SK-N-SH (cell line): ENCODE measurements at regions not wholly inside any gene's neighbourhood (a gene's known extent, or its start where the extent isn't known, plus 50 kb on each side); places are given as distances from the start of the nearest gene placed in this dataset.
"Not testable (repeated sequence)": the region's sequence is repeated elsewhere in the genome, so short reads cannot be mapped to it uniquely, and the experiment has no call there.

Experiments
- CTCF ChIA-PET: fragments of 300-600, 350-600 bp; formaldehyde crosslinking; extraction: SDS; loops from one replicate; lab custom pipeline; 2021; lab: Yijun Ruan, JAX
- POLR2A ChIA-PET: fragments of 350-600 bp; sonication (Branson Sonifier 250); formaldehyde crosslinking; extraction: SDS; loops from one replicate; lab custom pipeline; 2020; ENCODE audit warnings: antibody characterized with exemption, inconsistent platforms; lab: Yijun Ruan, JAX
- DNase-seq: peaks from one replicate; pipeline ENCODE4 v3.0.0; 2012
- H2AFZ ChIP-seq: fragments of 200-600 bp; sonication (generic); 2 replicates; pipeline ENCODE4 v1.8.1; 2016; ENCODE audit warnings: antibody characterized with exemption, mild to moderate bottlenecking, low read depth
- H3F3A ChIP-seq: fragments of 200-600 bp; sonication (generic); replicated peaks from 2 replicates; pipeline ENCODE3; 2016; ENCODE audit warnings: antibody characterized with exemption, mild to moderate bottlenecking; ENCODE audit not compliant: insufficient read depth
- H3K27ac ChIP-seq, 2 experiments: fragments of 200-500 bp in 1 of 2; fragments of 200-600 bp in 1 of 2; sonication (Bioruptor generic) in 1 of 2; sonication (generic), shearing (Covaris generic) in 1 of 2; 2 replicates each; pipeline versions ENCODE4 v1.5.1 to v1.6.1; 2014 to 2016; ENCODE audit warnings: low read depth in 2 of 2, inconsistent platforms in 1 of 2, low read length in 1 of 2, mild to moderate bottlenecking in 1 of 2, mixed read lengths in 1 of 2
- H3K27me3 ChIP-seq: fragments of 200-600 bp; sonication (generic), shearing (Covaris generic); 2 replicates; pipeline ENCODE4 v1.6.1; 2016; ENCODE audit warnings: mixed run types; ENCODE audit not compliant: insufficient read depth
- H3K36me3 ChIP-seq, 2 experiments: fragments of 200-500 bp in 1 of 2; fragments of 200-600 bp in 1 of 2; sonication (Bioruptor generic) in 1 of 2; sonication (generic) in 1 of 2; replicated peaks in 1 of 2; 2 replicates each; pipeline versions ENCODE3 to v1.5.1; 2014 to 2016; ENCODE audit warnings: low read length in 1 of 2, mild to moderate bottlenecking in 1 of 2; ENCODE audit not compliant: insufficient read depth in 2 of 2, control insufficient read depth in 1 of 2
- H3K4me1 ChIP-seq, 2 experiments: fragments of 200-500 bp in 1 of 2; fragments of 200-600 bp in 1 of 2; sonication (Bioruptor generic) in 1 of 2; sonication (generic), shearing (Covaris generic) in 1 of 2; 2 replicates each; pipeline versions ENCODE4 v1.5.1 to v1.6.1; 2014 to 2016; ENCODE audit warnings: low read depth in 1 of 2, low read length in 1 of 2, mixed run types in 1 of 2; ENCODE audit not compliant: insufficient read depth in 2 of 2, control insufficient read depth in 1 of 2
- H3K4me2 ChIP-seq: fragments of 200-600 bp; sonication (generic), shearing (Covaris generic); 2 replicates; pipeline ENCODE4 v1.6.1; 2017; ENCODE audit warnings: mixed run types
- H3K4me3 ChIP-seq, 2 experiments: fragments of 200-500 bp in 1 of 2; fragments of 200-600 bp in 1 of 2; sonication (Bioruptor generic) in 1 of 2; sonication (generic), shearing (Covaris generic) in 1 of 2; 2 replicates each; pipeline versions ENCODE4 v1.5.1 to v1.8.1; 2014 to 2016; ENCODE audit warnings: low read depth in 2 of 2, inconsistent platforms in 1 of 2, low read length in 1 of 2, mild to moderate bottlenecking in 1 of 2, mixed read lengths in 1 of 2, moderate library complexity in 1 of 2
- H3K79me2 ChIP-seq: fragments of 200-600 bp; sonication (generic); 2 replicates; pipeline ENCODE4 v1.8.1; 2017; ENCODE audit warnings: mild to moderate bottlenecking; ENCODE audit not compliant: insufficient read depth
- H3K9ac ChIP-seq: fragments of 200-600 bp; sonication (generic); 2 replicates; pipeline ENCODE4 v1.6.1; 2017; ENCODE audit warnings: mixed run types
- H3K9me2 ChIP-seq: fragments of 200-600 bp; sonication (generic); 2 replicates; pipeline ENCODE4 v1.6.1; 2017; ENCODE audit warnings: mixed run types
- H3K9me3 ChIP-seq: fragments of 200-600 bp; sonication (generic); 2 replicates; pipeline ENCODE4 v1.6.1; 2017; ENCODE audit warnings: mixed run types, mild to moderate bottlenecking, moderate library complexity
- H4K20me1 ChIP-seq: fragments of 200-600 bp; sonication (generic); 2 replicates; pipeline ENCODE4 v1.6.1; 2017; ENCODE audit warnings: mild to moderate bottlenecking, mixed run types; ENCODE audit not compliant: insufficient read depth
- CHD2 ChIP-seq: fragments of 150-350 bp; IDR thresholded peaks from 2 replicates; pipeline ENCODE4 v1.6.1; 2018; ENCODE audit warnings: low read length; ENCODE audit not compliant: partially characterized antibody
- EP300 ChIP-seq, 2 experiments: IDR thresholded peaks; 2 replicates each; pipeline versions ENCODE4 v1.4.0 to v1.6.1; 2012; ENCODE audit warnings: borderline replicate concordance in 1 of 2, low read depth in 1 of 2, low read length in 1 of 2
- FOXJ3 ChIP-seq: sonication (generic); formaldehyde crosslinking; IDR thresholded peaks from 2 replicates; pipeline ENCODE4 v1.5.1; 2020; ENCODE audit warnings: mild to moderate bottlenecking, missing genetic modification reagents
- JUND ChIP-seq: IDR thresholded peaks from 2 replicates; pipeline ENCODE4 v1.4.0; 2012
- MXI1 ChIP-seq: IDR thresholded peaks from 2 replicates; pipeline ENCODE4 v1.6.1; 2012; ENCODE audit warnings: mild to moderate bottlenecking, low read depth, low read length, improper control_type of control experiment
- NRF1 ChIP-seq: IDR thresholded peaks from 2 replicates; pipeline ENCODE4 v1.6.1; 2012; ENCODE audit warnings: low read depth, mild to moderate bottlenecking, low read length
- POLR2AphosphoS5 ChIP-seq: IDR thresholded peaks from 2 replicates; pipeline ENCODE4 v1.6.1; 2012; ENCODE audit warnings: low read depth, low read length
- RAD21 ChIP-seq: IDR thresholded peaks from 2 replicates; pipeline ENCODE4 v1.6.1; 2012; ENCODE audit warnings: mild to moderate bottlenecking, low read length
- RCOR1 ChIP-seq: fragments of 150-350 bp; IDR thresholded peaks from 2 replicates; pipeline ENCODE4 v1.6.1; 2017; ENCODE audit warnings: antibody characterized with exemption, low read length
- RFX5 ChIP-seq: IDR thresholded peaks from 2 replicates; pipeline ENCODE4 v1.6.1; 2012; ENCODE audit warnings: mild to moderate bottlenecking, improper control_type of control experiment, low read length
- SIN3A ChIP-seq: IDR thresholded peaks from 2 replicates; pipeline ENCODE4 v1.6.1; 2012; ENCODE audit warnings: low read depth, mild to moderate bottlenecking, low read length, moderate library complexity, borderline replicate concordance
- TAF1 ChIP-seq: IDR thresholded peaks from 2 replicates; pipeline ENCODE4 v1.6.1; 2012; ENCODE audit warnings: low read depth, mild to moderate bottlenecking, low read length, moderate library complexity, borderline replicate concordance
- YY1 ChIP-seq: IDR thresholded peaks from 2 replicates; pipeline ENCODE4 v1.4.0; 2012; ENCODE audit warnings: low read depth, mild to moderate bottlenecking
- WGBS: methylation state at CpG from one replicate; pipeline ENCODE4 v1.1.6; 2017; ENCODE audit warnings: low lambda C conversion rate; 5-methylcytosine and 5-hydroxymethylcytosine counted together
- TF ChIP-seq, protein P1 (sequence below): fragments of 150-350 bp; IDR thresholded peaks from 2 replicates; pipeline ENCODE4 v1.6.1; 2017; ENCODE audit warnings: antibody characterized with exemption, low read length, low read depth, borderline replicate concordance
- TF ChIP-seq, protein P2 (sequence below): IDR thresholded peaks from 2 replicates; pipeline ENCODE4 v1.6.1; 2012; ENCODE audit warnings: mild to moderate bottlenecking, low read depth, low read length, moderate library complexity

DNA sequence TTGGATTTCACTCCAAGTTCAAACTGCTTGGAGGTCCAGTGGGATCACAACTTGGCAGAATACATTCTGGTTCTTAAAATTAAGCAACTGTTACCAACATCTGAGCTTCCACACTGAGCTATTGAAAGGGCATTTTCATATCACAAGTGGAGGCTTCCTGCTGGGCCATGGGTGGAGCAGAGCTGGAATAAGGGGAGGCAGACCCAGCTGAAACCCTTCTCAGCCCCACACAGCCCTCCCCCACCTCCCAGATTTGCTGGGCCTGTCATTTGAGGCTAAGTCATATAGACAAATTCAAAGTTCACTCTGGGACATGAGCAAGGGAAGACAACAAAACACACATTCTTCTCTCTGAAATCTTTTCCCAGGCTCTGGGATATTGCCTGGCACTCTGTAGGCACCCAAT lies 79.9 kb downstream of the ACTL7B start:
- H3K9ac ChIP-seq, result no peak overlapping the region
- CTCF ChIA-PET, result interaction anchor here (1.8 kb wide), 1 partner anchor 14 kb away, joined by 10 read pairs; no protein-coding TSS in a partner anchor
- no peaks in the 10 kb centered on the region for H3F3A ChIP-seq
- no peak overlapping the region for H3K4me2 ChIP-seq
- no peak overlapping the region for H2AFZ ChIP-seq
- peaks cover 51% of the 10 kb centered on the region for H3K27me3 ChIP-seq
- no peaks in the 10 kb centered on the region for H3K36me3 ChIP-seq
- H3K4me3 ChIP-seq, result no peak overlapping the region
- H3K9me3 ChIP-seq, result no peaks in the 10 kb centered on the region
- no peaks in the 10 kb centered on the region for H3K9me2 ChIP-seq
- no peak overlapping the region for H3K27ac ChIP-seq
- no peaks in the 10 kb centered on the region for H3K79me2 ChIP-seq
- DNase-seq, result no peak
- TF ChIP-seq EP300 (IDR thresholded peaks at IDR 0.05; ENCODE audit: borderline replicate concordance in 1 of 2, low read depth in 1 of 2, low read length in 1 of 2), result no peak
- TF ChIP-seq, protein P1, sequence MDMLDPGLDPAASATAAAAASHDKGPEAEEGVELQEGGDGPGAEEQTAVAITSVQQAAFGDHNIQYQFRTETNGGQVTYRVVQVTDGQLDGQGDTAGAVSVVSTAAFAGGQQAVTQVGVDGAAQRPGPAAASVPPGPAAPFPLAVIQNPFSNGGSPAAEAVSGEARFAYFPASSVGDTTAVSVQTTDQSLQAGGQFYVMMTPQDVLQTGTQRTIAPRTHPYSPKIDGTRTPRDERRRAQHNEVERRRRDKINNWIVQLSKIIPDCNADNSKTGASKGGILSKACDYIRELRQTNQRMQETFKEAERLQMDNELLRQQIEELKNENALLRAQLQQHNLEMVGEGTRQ, result no peak
- TF ChIP-seq, all 33 proteins: peak for 0
- Histone ChIP-seq H3K4me1 (no peaks in the 10 kb centered on the region), H4K20me1 (no peaks in the 10 kb centered on the region)
- POLR2A ChIA-PET, result no interaction called here

DNA sequence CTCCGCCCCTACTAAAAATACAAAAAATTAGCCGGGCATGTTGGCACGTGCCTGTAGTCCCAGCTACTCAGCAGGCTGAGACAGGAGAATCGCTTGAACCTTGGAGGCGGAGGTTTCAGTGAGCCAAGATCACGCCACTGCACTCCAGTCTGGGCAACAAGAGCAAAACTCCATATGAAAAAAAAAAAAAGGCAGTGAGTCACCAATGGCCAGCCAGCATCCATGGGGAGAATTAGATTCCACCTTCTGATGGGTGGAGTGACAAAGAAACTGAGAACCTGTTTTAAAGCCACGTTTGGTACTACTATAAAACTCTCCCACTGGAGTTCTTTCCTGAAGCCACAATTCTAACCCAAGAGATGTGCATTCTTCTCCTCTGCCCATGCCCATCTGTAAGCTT lies 81.7 kb downstream of the ACTL7B start:
- CTCF ChIA-PET, result interaction anchor here (1.5 to 1.8 kb wide), 2 partner anchors 12 to 13 kb away, joined by 4 to 10 read pairs; no protein-coding TSS in a partner anchor

GRCh38 chr9:108772301-108772894 lies 83.4 kb downstream of the ACTL7B start:
- Histone ChIP-seq H3F3A (no peaks in the 10 kb centered on the region), H2AFZ (no peak overlapping the region), H3K9me2 (no peaks in the 10 kb centered on the region), H3K27ac (no peak overlapping the region), H3K4me3 (no peak overlapping the region), H3K79me2 (no peaks in the 10 kb centered on the region), H4K20me1 (no peaks in the 10 kb centered on the region), H3K9me3 (no peaks in the 10 kb centered on the region), H3K27me3 (peaks cover 20% of the 10 kb centered on the region; the same call in 1 of the 2 replicates)
- DNase-seq, result no peak
- POLR2A ChIA-PET, result no interaction called here
- CTCF ChIA-PET, result interaction anchor here (1.4 to 1.8 kb wide), 2 partner anchors 10 to 11 kb away, joined by 3 to 5 read pairs; no protein-coding TSS in a partner anchor
- TF ChIP-seq NRF1 (no peak), JUND (no peak), FOXJ3 (CRISPR knock-in tag) (no peak), RFX5 (no peak), RCOR1 (no peak), YY1 (no peak), POLR2AphosphoS5 (no peak), RAD21 (no peak), CHD2 (no peak), SIN3A (no peak), MXI1 (no peak), TAF1 (no peak)
- TF ChIP-seq, protein P1, result no peak
- TF ChIP-seq, protein P2, sequence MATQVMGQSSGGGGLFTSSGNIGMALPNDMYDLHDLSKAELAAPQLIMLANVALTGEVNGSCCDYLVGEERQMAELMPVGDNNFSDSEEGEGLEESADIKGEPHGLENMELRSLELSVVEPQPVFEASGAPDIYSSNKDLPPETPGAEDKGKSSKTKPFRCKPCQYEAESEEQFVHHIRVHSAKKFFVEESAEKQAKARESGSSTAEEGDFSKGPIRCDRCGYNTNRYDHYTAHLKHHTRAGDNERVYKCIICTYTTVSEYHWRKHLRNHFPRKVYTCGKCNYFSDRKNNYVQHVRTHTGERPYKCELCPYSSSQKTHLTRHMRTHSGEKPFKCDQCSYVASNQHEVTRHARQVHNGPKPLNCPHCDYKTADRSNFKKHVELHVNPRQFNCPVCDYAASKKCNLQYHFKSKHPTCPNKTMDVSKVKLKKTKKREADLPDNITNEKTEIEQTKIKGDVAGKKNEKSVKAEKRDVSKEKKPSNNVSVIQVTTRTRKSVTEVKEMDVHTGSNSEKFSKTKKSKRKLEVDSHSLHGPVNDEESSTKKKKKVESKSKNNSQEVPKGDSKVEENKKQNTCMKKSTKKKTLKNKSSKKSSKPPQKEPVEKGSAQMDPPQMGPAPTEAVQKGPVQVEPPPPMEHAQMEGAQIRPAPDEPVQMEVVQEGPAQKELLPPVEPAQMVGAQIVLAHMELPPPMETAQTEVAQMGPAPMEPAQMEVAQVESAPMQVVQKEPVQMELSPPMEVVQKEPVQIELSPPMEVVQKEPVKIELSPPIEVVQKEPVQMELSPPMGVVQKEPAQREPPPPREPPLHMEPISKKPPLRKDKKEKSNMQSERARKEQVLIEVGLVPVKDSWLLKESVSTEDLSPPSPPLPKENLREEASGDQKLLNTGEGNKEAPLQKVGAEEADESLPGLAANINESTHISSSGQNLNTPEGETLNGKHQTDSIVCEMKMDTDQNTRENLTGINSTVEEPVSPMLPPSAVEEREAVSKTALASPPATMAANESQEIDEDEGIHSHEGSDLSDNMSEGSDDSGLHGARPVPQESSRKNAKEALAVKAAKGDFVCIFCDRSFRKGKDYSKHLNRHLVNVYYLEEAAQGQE, result no peak
- TF ChIP-seq, all 33 proteins: peak for 0
- WGBS, result 8% methylated on average over 6 of the region's 6 CpGs
- Histone ChIP-seq H3K9ac (no peak overlapping the region), H3K36me3 (no peaks in the 10 kb centered on the region), H3K4me2 (no peak overlapping the region), H3K4me1 (no peaks in the 10 kb centered on the region)

More for the DNA sequence above, 81.7 kb downstream of the ACTL7B start:
- WGBS, result 20% methylated on average over 7 of the region's 7 CpGs
- DNase-seq, H4K20me1 ChIP-seq, H3K27ac ChIP-seq, H3K79me2 ChIP-seq, H3K4me1 ChIP-seq, H2AFZ ChIP-seq, H3K9ac ChIP-seq, H3F3A ChIP-seq, H3K36me3 ChIP-seq, POLR2A ChIA-PET, H3K9me3 ChIP-seq, H3K4me3 ChIP-seq, H3K4me2 ChIP-seq, H3K9me2 ChIP-seq: not testable (repeated sequence)
- peaks cover 35% of the 10 kb centered on the region; the same call in 1 of the 2 replicates for H3K27me3 ChIP-seq
